ENCODE measurements at regions not wholly inside any gene's neighbourhood (a gene's known extent, or its start where the extent isn't known, plus 50 kb on each side); places are given as distances from the start of the nearest gene placed in this dataset.

- TF ChIP-seq CTCF (IDR thresholded peaks at IDR 0.05; ENCODE audit: insufficient read depth, low read length, poor library complexity, severe bottlenecking) (no peak), EZH2phosphoT487 (conservative IDR thresholded peaks at IDR 0.05; ENCODE audit: low read length) (no peak)
These were observed 454.7 kb downstream of the SQOR start for GRCh38 chr15:46089467-46089935.

All from SU-DHL-6 (cell line).